Activated CD4-positive, alpha-beta T cell treated with anti-CD3 and anti-CD28 coated beads, Interleukin-2, amount 10 ng/mL, durations not matched to agents 7 days and 5 days (primary cell): ENCODE measurements at regions not wholly inside any gene's neighbourhood (a gene's known extent, or its start where the extent isn't known, plus 50 kb on each side); places are given as distances from the start of the nearest gene placed in this dataset.
"Not testable (repeated sequence)": the region's sequence is repeated elsewhere in the genome, so short reads cannot be mapped to it uniquely, and the experiment has no call there.

Experiments used
- CTCF ChIA-PET: fragments of 350-600 bp; sonication (Branson Sonifier 250); formaldehyde crosslinking; loops from one replicate; lab custom pipeline; 2021; ENCODE audit warnings: antibody characterized with exemption; lab: Charles Lee
- POLR2A ChIA-PET: fragments of 350-600 bp; sonication (Branson Sonifier 250); formaldehyde crosslinking; loops from one replicate; lab custom pipeline; 2021; ENCODE audit warnings: antibody characterized with exemption; lab: Charles Lee
- DNase-seq: peaks from one replicate; pipeline ENCODE4 v3.0.0-alpha.2; 2020
- H3K27ac Mint-ChIP-seq: one replicate; pipeline ENCODE4 v1.8.0; 2021; ENCODE audit warnings: mild to moderate bottlenecking, moderate library complexity, mixed read lengths
- H3K27me3 Mint-ChIP-seq: one replicate; pipeline ENCODE4 v1.8.0; 2021; ENCODE audit warnings: mixed read lengths
- H3K36me3 Mint-ChIP-seq: one replicate; pipeline ENCODE4 v1.8.0; 2021; ENCODE audit warnings: low read depth, mixed read lengths
- H3K4me1 Mint-ChIP-seq: one replicate; pipeline ENCODE4 v1.8.0; 2021; ENCODE audit warnings: mixed read lengths
- H3K4me3 Mint-ChIP-seq: one replicate; pipeline ENCODE4 v1.8.0; 2021; ENCODE audit warnings: mild to moderate bottlenecking, moderate library complexity, mixed read lengths
- H3K9me3 Mint-ChIP-seq: one replicate; pipeline ENCODE4 v1.8.0; 2021; ENCODE audit warnings: mixed read lengths

GRCh38 chr14:53367644-53368026 lies 214.5 kb upstream of the DDHD1 start:
- CTCF ChIA-PET, result interaction anchor here (0.5 to 1.3 kb wide), 3 partner anchors 13 to 31 kb away, joined by 3 read pairs; no protein-coding TSS in a partner anchor
- Mint-ChIP-seq H3K27me3 (no peaks in the 10 kb centered on the region), H3K9me3 (peaks cover 2% of the 10 kb centered on the region), H3K4me3 (no peak overlapping the region), H3K4me1 (no peaks in the 10 kb centered on the region), H3K36me3 (no peaks in the 10 kb centered on the region), H3K27ac (no peak overlapping the region)
- no peak for DNase-seq
- POLR2A ChIA-PET, result no interaction called here

GRCh38 chr14:53365486-53366130 lies 212.5 kb upstream of the DDHD1 start:
- H3K9me3 Mint-ChIP-seq, result peaks cover 5% of the 10 kb centered on the region
- no peaks in the 10 kb centered on the region for H3K36me3 Mint-ChIP-seq
- no peaks in the 10 kb centered on the region for H3K4me1 Mint-ChIP-seq
- CTCF ChIA-PET, result no interaction called here
- POLR2A ChIA-PET, result no interaction called here
- no peak for DNase-seq
- H3K27ac Mint-ChIP-seq, result no peak overlapping the region
- no peaks in the 10 kb centered on the region for H3K27me3 Mint-ChIP-seq
- H3K4me3 Mint-ChIP-seq, result no peak overlapping the region

- H3K27ac Mint-ChIP-seq, DNase-seq, POLR2A ChIA-PET, H3K36me3 Mint-ChIP-seq, H3K27me3 Mint-ChIP-seq, CTCF ChIA-PET, H3K4me1 Mint-ChIP-seq, H3K9me3 Mint-ChIP-seq, H3K4me3 Mint-ChIP-seq: not testable (repeated sequence)
Measured at GRCh38 chr14:53362916-53363315, 209.8 kb upstream of the DDHD1 start.

- H3K27ac Mint-ChIP-seq, result no peak overlapping the region
- no peak overlapping the region for H3K4me3 Mint-ChIP-seq
- H3K27me3 Mint-ChIP-seq, result no peaks in the 10 kb centered on the region
- CTCF ChIA-PET, result no interaction called here
- no peaks in the 10 kb centered on the region for H3K4me1 Mint-ChIP-seq
- peaks cover 5% of the 10 kb centered on the region for H3K9me3 Mint-ChIP-seq
- H3K36me3 Mint-ChIP-seq, result no peaks in the 10 kb centered on the region
- POLR2A ChIA-PET, result no interaction called here
- no peak for DNase-seq
Measured at GRCh38 chr14:53360829-53361228, 207.7 kb upstream of the DDHD1 start.

- CTCF ChIA-PET, result no interaction called here
- H3K27me3 Mint-ChIP-seq, result no peaks in the 10 kb centered on the region
- H3K4me3 Mint-ChIP-seq, result no peak overlapping the region
- H3K27ac Mint-ChIP-seq, result no peak overlapping the region
- no peaks in the 10 kb centered on the region for H3K36me3 Mint-ChIP-seq
- H3K4me1 Mint-ChIP-seq, result peaks cover 3% of the 10 kb centered on the region
- DNase-seq, result no peak
- H3K9me3 Mint-ChIP-seq, result peaks cover 5% of the 10 kb centered on the region
- POLR2A ChIA-PET, result no interaction called here
Measured at GRCh38 chr14:53358166-53358565, 205.0 kb upstream of the DDHD1 start.

DNA sequence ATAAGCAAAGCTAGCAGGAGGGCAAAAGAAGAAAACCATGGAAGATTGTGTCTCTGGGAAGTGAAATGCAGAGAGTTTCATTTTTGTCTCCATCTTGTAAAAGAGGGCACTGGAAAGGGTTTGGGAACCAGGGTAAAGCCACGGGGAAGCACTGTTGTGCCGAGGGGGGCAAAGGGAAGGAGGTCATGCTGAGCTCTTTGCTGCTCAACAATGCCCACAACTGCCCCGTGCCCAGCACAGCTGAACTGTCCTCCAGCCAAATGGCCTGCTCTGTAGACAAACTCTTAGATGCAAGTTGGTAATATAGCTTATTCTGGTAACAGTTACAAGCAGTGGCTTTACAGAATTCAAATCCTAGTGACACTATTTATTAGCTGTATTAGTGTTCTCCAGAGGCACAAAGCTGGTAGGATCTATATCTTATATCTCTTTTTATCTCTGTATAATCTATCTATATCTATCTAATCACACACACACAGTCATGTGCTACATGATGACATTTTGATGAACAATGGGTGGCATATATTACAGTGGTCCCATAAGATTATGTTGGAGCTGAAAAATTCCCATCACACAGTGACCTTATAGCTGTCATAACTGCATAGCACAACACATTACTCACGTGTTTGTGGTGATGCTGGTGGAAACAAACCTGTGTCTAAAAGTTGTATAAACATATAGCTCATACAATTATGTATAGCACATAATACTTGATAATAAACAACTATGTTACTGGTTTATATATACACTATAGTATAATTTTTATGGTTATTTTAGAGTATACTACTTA lies 203.4 kb upstream of the DDHD1 start:
- Mint-ChIP-seq H3K27me3 (no peaks in the 10 kb centered on the region), H3K4me1 (peaks cover 3% of the 10 kb centered on the region), H3K36me3 (no peaks in the 10 kb centered on the region), H3K27ac (no peak overlapping the region), H3K9me3 (no peaks in the 10 kb centered on the region), H3K4me3 (no peak overlapping the region)
- ChIA-PET CTCF (interaction anchor here (0.6 to 1.6 kb wide), 3 partner anchors 10 to 264 kb away, joined by 3 read pairs; no protein-coding TSS in a partner anchor), POLR2A (no interaction called here)
- DNase-seq, result no peak

DNA sequence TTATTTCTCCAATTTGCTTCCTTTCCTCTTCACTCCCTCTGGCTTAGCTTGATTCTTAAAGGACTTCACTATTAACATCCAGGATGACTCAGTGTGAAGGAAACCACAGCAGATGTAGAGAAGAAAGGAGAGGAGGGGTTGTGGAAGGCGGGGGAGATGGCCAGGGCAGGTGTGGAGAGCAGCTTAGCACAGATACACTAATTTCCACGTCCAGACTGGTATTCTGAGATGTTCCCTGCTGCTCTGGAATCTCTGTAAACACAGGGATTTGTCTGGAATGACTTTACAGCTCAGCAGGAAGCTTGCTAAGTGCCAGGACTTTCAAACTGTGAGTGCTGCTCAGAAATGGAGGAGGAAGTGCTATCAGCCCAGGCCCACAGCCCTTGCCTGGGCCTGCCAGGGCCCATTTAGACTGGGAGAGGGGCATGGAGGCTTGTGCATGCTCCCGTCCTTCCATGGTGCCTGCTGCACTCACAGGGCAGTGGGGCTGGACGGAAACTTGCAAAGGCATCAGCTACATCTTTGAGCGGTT lies 202.5 kb upstream of the DDHD1 start:
- POLR2A ChIA-PET, result no interaction called here

GRCh38 chr14:53354336-53354735 lies 201.2 kb upstream of the DDHD1 start:
- no peak overlapping the region for H3K27ac Mint-ChIP-seq
- CTCF ChIA-PET, result interaction anchor here (0.6 to 1.2 kb wide), 2 partner anchors 14 to 798 kb away, joined by 3 read pairs; no protein-coding TSS in a partner anchor
- POLR2A ChIA-PET, result no interaction called here
- no peaks in the 10 kb centered on the region for H3K36me3 Mint-ChIP-seq
- peaks cover 3% of the 10 kb centered on the region for H3K4me1 Mint-ChIP-seq
- no peak overlapping the region for H3K4me3 Mint-ChIP-seq
- no peak for DNase-seq
- H3K9me3 Mint-ChIP-seq, result no peaks in the 10 kb centered on the region
- H3K27me3 Mint-ChIP-seq, result no peaks in the 10 kb centered on the region

More for the DNA sequence above, 202.5 kb upstream of the DDHD1 start:
- Mint-ChIP-seq H3K27ac (no peak overlapping the region), H3K27me3 (no peaks in the 10 kb centered on the region), H3K4me1 (peaks cover 3% of the 10 kb centered on the region), H3K9me3 (no peaks in the 10 kb centered on the region), H3K4me3 (no peak overlapping the region), H3K36me3 (no peaks in the 10 kb centered on the region)
- CTCF ChIA-PET, result interaction anchor here (1.1 to 1.6 kb wide), 3 partner anchors 9 to 172 kb away, joined by 3 read pairs; no protein-coding TSS in a partner anchor
- DNase-seq, result no peak

- H3K4me1 Mint-ChIP-seq, result peaks cover 3% of the 10 kb centered on the region
Measured at GRCh38 chr14:53350866-53351265, 197.7 kb upstream of the DDHD1 start.

GRCh38 chr14:53350429-53350828 lies 197.3 kb upstream of the DDHD1 start:
- CTCF ChIA-PET, result no interaction called here
- Mint-ChIP-seq H3K27me3 (no peaks in the 10 kb centered on the region), H3K4me1 (peaks cover under 1% of the 10 kb centered on the region)

More at GRCh38 chr14:53350866-53351265, 197.7 kb upstream of the DDHD1 start:
- H3K36me3 Mint-ChIP-seq, result no peaks in the 10 kb centered on the region
- ChIA-PET POLR2A (no interaction called here), CTCF (no interaction called here)
- no peaks in the 10 kb centered on the region for H3K9me3 Mint-ChIP-seq
- no peak overlapping the region for H3K4me3 Mint-ChIP-seq
- no peak overlapping the region for H3K27ac Mint-ChIP-seq
- DNase-seq, result no peak
- H3K27me3 Mint-ChIP-seq, result no peaks in the 10 kb centered on the region

GRCh38 chr14:53346988-53347387 lies 193.9 kb upstream of the DDHD1 start:
- Mint-ChIP-seq H3K4me3 (no peak overlapping the region), H3K9me3 (no peaks in the 10 kb centered on the region), H3K27ac (no peak overlapping the region), H3K36me3 (no peaks in the 10 kb centered on the region), H3K4me1 (no peaks in the 10 kb centered on the region), H3K27me3 (no peaks in the 10 kb centered on the region)
- CTCF ChIA-PET, result interaction anchor here (0.8 kb wide), 1 partner anchor 8 kb away, joined by 3 read pairs; no protein-coding TSS in a partner anchor
- no peak for DNase-seq
- POLR2A ChIA-PET, result no interaction called here

More at GRCh38 chr14:53350429-53350828, 197.3 kb upstream of the DDHD1 start:
- no peak for DNase-seq
- H3K36me3 Mint-ChIP-seq, result no peaks in the 10 kb centered on the region
- H3K27ac Mint-ChIP-seq, result no peak overlapping the region
- no peaks in the 10 kb centered on the region for H3K9me3 Mint-ChIP-seq
- no peak overlapping the region for H3K4me3 Mint-ChIP-seq
- POLR2A ChIA-PET, result no interaction called here

- CTCF ChIA-PET, result interaction anchor here (0.7 kb wide), 1 partner anchor 26 kb away, joined by 3 read pairs; no protein-coding TSS in a partner anchor
- H3K27me3 Mint-ChIP-seq, result no peaks in the 10 kb centered on the region
- H3K36me3 Mint-ChIP-seq, result no peaks in the 10 kb centered on the region
- no peaks in the 10 kb centered on the region for H3K4me1 Mint-ChIP-seq
- no peaks in the 10 kb centered on the region for H3K9me3 Mint-ChIP-seq
- H3K27ac Mint-ChIP-seq, result no peak overlapping the region
- DNase-seq, result no peak
- H3K4me3 Mint-ChIP-seq, result no peak overlapping the region
- POLR2A ChIA-PET, result no interaction called here
Measured at GRCh38 chr14:53341324-53341723, 188.2 kb upstream of the DDHD1 start.

DNA sequence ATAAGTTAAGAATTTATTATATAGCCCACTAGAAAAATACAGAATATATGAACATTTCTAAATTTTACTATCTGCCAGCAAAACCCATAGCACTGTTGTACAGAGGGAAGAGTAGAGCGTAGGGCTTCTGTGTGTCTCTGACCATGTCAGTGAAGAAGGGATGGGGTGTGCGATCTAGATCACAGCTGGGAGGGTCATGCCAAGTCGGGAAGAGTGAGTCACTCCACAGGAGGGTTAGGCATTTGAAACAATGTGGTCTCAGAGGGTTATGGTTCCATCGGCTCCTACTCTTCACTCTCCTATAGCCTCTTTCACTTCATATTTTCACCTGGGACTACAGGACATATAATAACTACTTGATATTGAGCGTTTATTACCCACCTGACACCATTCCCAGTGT lies 185.1 kb upstream of the DDHD1 start:
- CTCF ChIA-PET, result no interaction called here
- POLR2A ChIA-PET, result no interaction called here
- DNase-seq, result no peak
- Mint-ChIP-seq H3K4me1 (no peaks in the 10 kb centered on the region), H3K36me3 (no peaks in the 10 kb centered on the region), H3K4me3 (no peak overlapping the region), H3K9me3 (no peaks in the 10 kb centered on the region), H3K27ac (no peak overlapping the region), H3K27me3 (no peaks in the 10 kb centered on the region)
